Heart right ventricle (tissue), 16 donors: ENCODE measurements at regions not wholly inside any gene's neighbourhood (a gene's known extent, or its start where the extent isn't known, plus 50 kb on each side); places are given as distances from the start of the nearest gene placed in this dataset.

Source experiments
- ATAC-seq, 8 donors: fragments of 200-7000 bp; cut with Tn5 transposase; one replicate each; pipeline ENCODE4 v1.9.1; 2020; ENCODE audit warnings: mild to moderate bottlenecking in 8 of 8, moderate library complexity in 8 of 8, moderate number of reproducible peaks in 1 of 8
- DNase-seq, 2 donors: peaks; one replicate each; pipeline ENCODE4 v3.0.0-alpha.2; 2020
- H3K27ac ChIP-seq, 10 donors: fragments of 200-600 bp; sonication (generic) in 2 of 10; one replicate each; pipeline versions ENCODE4 v1.5.0 to v1.8.0; 2020 to 2022; ENCODE audit warnings: mild to moderate bottlenecking in 3 of 10
- H3K27me3 ChIP-seq, 7 donors: fragments of 200-600 bp; one replicate each; pipeline ENCODE4 v1.8.0; 2021 to 2022; ENCODE audit warnings: mild to moderate bottlenecking in 2 of 7
- H3K36me3 ChIP-seq, 9 donors: fragments of 200-600 bp; sonication (generic) in 1 of 9; one replicate each; pipeline versions ENCODE4 v1.5.0 to v1.8.0; 2020 to 2022; ENCODE audit warnings: mild to moderate bottlenecking in 2 of 9
- H3K4me1 ChIP-seq, 9 donors: fragments of 200-600 bp; sonication (generic) in 1 of 9; one replicate each; pipeline versions ENCODE4 v1.5.0 to v1.8.0; 2020 to 2022; ENCODE audit warnings: mild to moderate bottlenecking in 4 of 9
- H3K4me3 ChIP-seq, 10 donors: fragments of 200-600 bp; sonication (generic) in 2 of 10; one replicate each; pipeline versions ENCODE4 v1.5.0 to v1.8.0; 2020 to 2022; ENCODE audit warnings: mild to moderate bottlenecking in 7 of 10, moderate library complexity in 2 of 10
- H3K9me3 ChIP-seq, 11 donors: fragments of 200-600 bp in 10 of 11; sonication (generic) in 2 of 11; one replicate each; pipeline versions ENCODE4 v1.5.0 to v1.8.0; 2013 to 2022; ENCODE audit warnings: mild to moderate bottlenecking in 2 of 11, control low read depth in 1 of 11, moderate library complexity in 1 of 11
- CTCF ChIP-seq, 9 donors: fragments of 200-600 bp; sonication (generic) in 2 of 9; IDR thresholded peaks; one replicate each; pipeline versions ENCODE4 v1.5.0 to v1.8.0; 2021 to 2022; ENCODE audit warnings: antibody characterized with exemption in 9 of 9, mild to moderate bottlenecking in 5 of 9, moderate library complexity in 1 of 9
- WGBS, 2 donors: extraction: QIAGEN DNeasy Blood & Tissue Kit; methylation state at CpG; one replicate each; pipeline ENCODE4 v1.1.7; 2013; ENCODE audit warnings: inconsistent platforms in 1 of 2; 5-methylcytosine and 5-hydroxymethylcytosine counted together
- intact Hi-C, 10 donors: fragments of 100-400 bp; cut with DNase I; formaldehyde crosslinking; loops; one replicate each; pipeline versions ENCODE4 v1.11.1 to v1.14.2; 2022
- donor health status: Arrhythmogenic right ventricular cardiomyopathy.
- donor health status: ischemic (EF 13 %, LVEDD 7.1; RV severe dilation, severe dysfunction).
- donor health status: healthy with polysubstance abuse.
- donor health status: DM: no; HTN: yes; CAD: no.
- donor health status: DM: no; HTN: no; CAD: no.
- donor health status: ischemic (EF 25% LVEDD 6.9; RV normal size, moderate dysfunction).
- donor health status: ischemic (EF 25% LVEDD 5.7; RV mildly dilated, moderate dysfunction).
- donor health status: healthy.
- donor health status: DM: yes; HTN: yes; CAD: no.
- donor health status: Ischemic cardiomyopathy.
- donor health status: ischemic (EF 35%, LVEDD 5.7; RV mildly dilated, moderate dysfunction).
- donor health status: nonischemic (EF 11% LVEDD 7.7; RV severe dilation, severe dysfunction).
- donor health status: DM: yes; HTN: yes; CAD: no.
- donor health status: PGD.
- donor health status: ischemic (EF 29% LVEDD 5.4; RV normal size, mild dysfunction).
- donor health status: nonischemic (EF 23%, LVEDD 6.1; RV moderate dilation, normal function).

GRCh38 chr12:107152315-107152714, 59.0 kb upstream of the CRY1 start:
- H3K4me3 ChIP-seq, result no peak overlapping the region
- H3K4me1 ChIP-seq, result no peaks in the 10 kb centered on the region
- ATAC-seq (no peak), DNase-seq (no peak)
- peaks cover 0 to 7% (median 0%) of the 10 kb centered on the region in 11 donors for H3K9me3 ChIP-seq
- intact Hi-C loops, result no loop called here
- no peak overlapping the region for H3K27ac ChIP-seq
- TF ChIP-seq CTCF (IDR thresholded peaks at IDR 0.05), result no peak
- H3K27me3 ChIP-seq, result peaks cover 0 to 30% (median 13%) of the 10 kb centered on the region in 7 donors
- WGBS, 2 donors, result 71 to 73% methylated on average over 3 of the region's 3 CpGs
- no peaks in the 10 kb centered on the region for H3K36me3 ChIP-seq

GRCh38 chr12:107159384-107159900, 66.1 kb upstream of the CRY1 start:
- Histone ChIP-seq H3K36me3 (no peaks in the 10 kb centered on the region), H3K27me3 (peaks cover 0 to 70% (median 35%) of the 10 kb centered on the region in 7 donors), H3K4me3 (no peak overlapping the region), H3K9me3 (no peaks in the 10 kb centered on the region), H3K27ac (no peak overlapping the region), H3K4me1 (no peaks in the 10 kb centered on the region)
- no peak for DNase-seq
- 83 to 88% methylated on average over 2 of the region's 2 CpGs for WGBS, 2 donors
- no peak for ATAC-seq
- intact Hi-C loops, result no loop called here
- no peak for TF ChIP-seq CTCF (IDR thresholded peaks at IDR 0.05)

- no peak overlapping the region for H3K4me3 ChIP-seq
- TF ChIP-seq CTCF (IDR thresholded peaks at IDR 0.05), result no peak
- WGBS, 2 donors, result 80 to 84% methylated on average over 4 of the region's 4 CpGs
Measured at GRCh38 chr12:107163413-107163812, 70.1 kb upstream of the CRY1 start.

GRCh38 chr12:107164392-107164791, 71.0 kb upstream of the CRY1 start:
- H3K27me3 ChIP-seq, result peaks cover 0 to 41% (median 23%) of the 10 kb centered on the region in 7 donors
- no peaks in the 10 kb centered on the region for H3K4me1 ChIP-seq
- no peaks in the 10 kb centered on the region for H3K36me3 ChIP-seq
- DNase-seq (no peak), ATAC-seq (no peak)
- no peak overlapping the region for H3K27ac ChIP-seq
- no peak for TF ChIP-seq CTCF (IDR thresholded peaks at IDR 0.05)
- WGBS, 2 donors, result 62 to 64% methylated on average over 1 of the region's 1 CpG
- H3K4me3 ChIP-seq, result no peak overlapping the region
- H3K9me3 ChIP-seq, result no peaks in the 10 kb centered on the region
- intact Hi-C loops, result no loop called here

More at GRCh38 chr12:107163413-107163812, 70.1 kb upstream of the CRY1 start:
- H3K4me1 ChIP-seq, result no peaks in the 10 kb centered on the region
- ATAC-seq (no peak), DNase-seq (no peak)
- H3K27me3 ChIP-seq, result peaks cover 0 to 46% (median 25%) of the 10 kb centered on the region in 7 donors
- H3K27ac ChIP-seq, result no peak overlapping the region
- intact Hi-C loops, result no loop called here
- H3K36me3 ChIP-seq, result no peaks in the 10 kb centered on the region
- no peaks in the 10 kb centered on the region for H3K9me3 ChIP-seq
